Mammary epithelial cell (primary cell): ENCODE measurements at regions not wholly inside any gene's neighbourhood (a gene's known extent, or its start where the extent isn't known, plus 50 kb on each side); places are given as distances from the start of the nearest gene placed in this dataset.

Experiments
- CTCF ChIP-seq, 2 donors: IDR thresholded peaks in 1 of 2; conservative IDR thresholded peaks in 1 of 2; 2 replicates each; pipeline ENCODE4 v1.5.1; 2011 to 2012; ENCODE audit warnings: inconsistent platforms in 2 of 2, low read length in 2 of 2, mild to moderate bottlenecking in 2 of 2, control low read depth in 1 of 2, low read depth in 1 of 2; ENCODE audit not compliant: insufficient read depth in 1 of 2; ENCODE audit errors: extremely low read depth in 1 of 2
- EZH2 ChIP-seq: IDR thresholded peaks from 2 replicates; pipeline ENCODE4 v1.6.1; 2012; ENCODE audit warnings: low read length, inconsistent platforms, borderline replicate concordance

- TF ChIP-seq CTCF (conservative IDR thresholded peaks at IDR 0.05 in 1 of 2, IDR thresholded peaks at IDR 0.05 in 1 of 2; ENCODE audit: extremely low read depth in 1 of 2, insufficient read depth in 1 of 2, low read depth in 1 of 2, low read length in 2 of 2), result no peak
- TF ChIP-seq EZH2, result no peak
Measured at GRCh38 chr7:46256870-46257661, 336.0 kb upstream of the IGFBP3 start.
